Panc1 (cell line): ENCODE measurements at regions not wholly inside any gene's neighbourhood (a gene's known extent, or its start where the extent isn't known, plus 50 kb on each side); places are given as distances from the start of the nearest gene placed in this dataset.

Experiments
- TF ChIP-seq, protein P1 (sequence below): fragments of 450-650 bp; IDR thresholded peaks from 2 replicates; pipeline ENCODE4 v1.5.1; 2017; ENCODE audit warnings: mild to moderate bottlenecking
- TF ChIP-seq, protein P2 (sequence below), 2 experiments: IDR thresholded peaks; 2 replicates each; pipeline ENCODE4 v1.6.1; 2011 to 2012; ENCODE audit warnings: low read depth in 2 of 2, control low read depth in 1 of 2, low read length in 1 of 2, mild to moderate bottlenecking in 1 of 2, moderate library complexity in 1 of 2; ENCODE audit not compliant: insufficient read depth in 1 of 2

DNA sequence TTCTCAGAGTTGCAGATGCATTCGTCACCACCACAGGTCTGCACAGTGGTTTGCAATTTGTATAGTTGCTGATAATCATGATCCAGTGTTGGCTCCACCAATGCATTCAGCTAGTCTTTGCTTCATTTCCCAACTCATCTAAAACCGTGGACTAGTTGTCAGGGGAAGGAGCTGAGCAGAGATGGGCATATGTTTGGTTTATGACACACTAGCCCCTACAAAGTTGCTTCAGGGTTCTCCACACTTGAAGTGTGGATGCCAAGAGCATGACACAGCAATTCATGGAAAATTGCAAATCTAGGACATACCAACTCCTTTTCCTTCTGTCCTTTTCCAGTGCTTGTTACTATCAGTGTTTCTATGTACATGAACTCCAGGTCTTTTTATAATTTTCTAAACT lies 168.0 kb downstream of the TNFSF13B start:
- TF ChIP-seq, protein P1, sequence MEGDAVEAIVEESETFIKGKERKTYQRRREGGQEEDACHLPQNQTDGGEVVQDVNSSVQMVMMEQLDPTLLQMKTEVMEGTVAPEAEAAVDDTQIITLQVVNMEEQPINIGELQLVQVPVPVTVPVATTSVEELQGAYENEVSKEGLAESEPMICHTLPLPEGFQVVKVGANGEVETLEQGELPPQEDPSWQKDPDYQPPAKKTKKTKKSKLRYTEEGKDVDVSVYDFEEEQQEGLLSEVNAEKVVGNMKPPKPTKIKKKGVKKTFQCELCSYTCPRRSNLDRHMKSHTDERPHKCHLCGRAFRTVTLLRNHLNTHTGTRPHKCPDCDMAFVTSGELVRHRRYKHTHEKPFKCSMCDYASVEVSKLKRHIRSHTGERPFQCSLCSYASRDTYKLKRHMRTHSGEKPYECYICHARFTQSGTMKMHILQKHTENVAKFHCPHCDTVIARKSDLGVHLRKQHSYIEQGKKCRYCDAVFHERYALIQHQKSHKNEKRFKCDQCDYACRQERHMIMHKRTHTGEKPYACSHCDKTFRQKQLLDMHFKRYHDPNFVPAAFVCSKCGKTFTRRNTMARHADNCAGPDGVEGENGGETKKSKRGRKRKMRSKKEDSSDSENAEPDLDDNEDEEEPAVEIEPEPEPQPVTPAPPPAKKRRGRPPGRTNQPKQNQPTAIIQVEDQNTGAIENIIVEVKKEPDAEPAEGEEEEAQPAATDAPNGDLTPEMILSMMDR = no peak
- TF ChIP-seq, protein P2, sequence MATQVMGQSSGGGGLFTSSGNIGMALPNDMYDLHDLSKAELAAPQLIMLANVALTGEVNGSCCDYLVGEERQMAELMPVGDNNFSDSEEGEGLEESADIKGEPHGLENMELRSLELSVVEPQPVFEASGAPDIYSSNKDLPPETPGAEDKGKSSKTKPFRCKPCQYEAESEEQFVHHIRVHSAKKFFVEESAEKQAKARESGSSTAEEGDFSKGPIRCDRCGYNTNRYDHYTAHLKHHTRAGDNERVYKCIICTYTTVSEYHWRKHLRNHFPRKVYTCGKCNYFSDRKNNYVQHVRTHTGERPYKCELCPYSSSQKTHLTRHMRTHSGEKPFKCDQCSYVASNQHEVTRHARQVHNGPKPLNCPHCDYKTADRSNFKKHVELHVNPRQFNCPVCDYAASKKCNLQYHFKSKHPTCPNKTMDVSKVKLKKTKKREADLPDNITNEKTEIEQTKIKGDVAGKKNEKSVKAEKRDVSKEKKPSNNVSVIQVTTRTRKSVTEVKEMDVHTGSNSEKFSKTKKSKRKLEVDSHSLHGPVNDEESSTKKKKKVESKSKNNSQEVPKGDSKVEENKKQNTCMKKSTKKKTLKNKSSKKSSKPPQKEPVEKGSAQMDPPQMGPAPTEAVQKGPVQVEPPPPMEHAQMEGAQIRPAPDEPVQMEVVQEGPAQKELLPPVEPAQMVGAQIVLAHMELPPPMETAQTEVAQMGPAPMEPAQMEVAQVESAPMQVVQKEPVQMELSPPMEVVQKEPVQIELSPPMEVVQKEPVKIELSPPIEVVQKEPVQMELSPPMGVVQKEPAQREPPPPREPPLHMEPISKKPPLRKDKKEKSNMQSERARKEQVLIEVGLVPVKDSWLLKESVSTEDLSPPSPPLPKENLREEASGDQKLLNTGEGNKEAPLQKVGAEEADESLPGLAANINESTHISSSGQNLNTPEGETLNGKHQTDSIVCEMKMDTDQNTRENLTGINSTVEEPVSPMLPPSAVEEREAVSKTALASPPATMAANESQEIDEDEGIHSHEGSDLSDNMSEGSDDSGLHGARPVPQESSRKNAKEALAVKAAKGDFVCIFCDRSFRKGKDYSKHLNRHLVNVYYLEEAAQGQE (IDR thresholded peaks at IDR 0.05; ENCODE audit: insufficient read depth in 1 of 2, low read depth in 2 of 2, low read length in 1 of 2) = no peak
